ENCODE measurements at regions not wholly inside any gene's neighbourhood (a gene's known extent, or its start where the extent isn't known, plus 50 kb on each side); places are given as distances from the start of the nearest gene placed in this dataset.

GRCh38 chr19:32241306-32241705 lies 104.1 kb upstream of the ZNF507 start:
- H2AK5ac ChIP-seq (ENCODE audit: low read length): no peak overlapping the region
- H3K9me3 ChIP-seq (ENCODE audit: insufficient read depth, low read depth, low read length): no peaks in the 10 kb centered on the region
- H3K18ac ChIP-seq (ENCODE audit: low read length): no peak overlapping the region
- no peak overlapping the region for H3K27ac ChIP-seq (ENCODE audit: low read depth, low read length)
- H3K14ac ChIP-seq (ENCODE audit: low read length): no peak overlapping the region
- H3K4me3 ChIP-seq (ENCODE audit: low read depth, low read length): no peak overlapping the region
- H4K12ac ChIP-seq (ENCODE audit: low read depth, low read length): no peak overlapping the region
- H3K79me2 ChIP-seq (ENCODE audit: control insufficient read depth, insufficient read depth, low read length, poor library complexity): no peaks in the 10 kb centered on the region
- no peak overlapping the region for H4K91ac ChIP-seq (ENCODE audit: low read depth, low read length)
- H2BK5ac ChIP-seq (ENCODE audit: low read depth, low read length, poor library complexity): no peak overlapping the region
- no peaks in the 10 kb centered on the region for H3K36me3 ChIP-seq (ENCODE audit: control insufficient read depth in 1 of 2, insufficient read depth in 2 of 2, low read length in 2 of 2)
- H3K4me2 ChIP-seq (ENCODE audit: low read length): no peak overlapping the region
- no peak overlapping the region for H3K4ac ChIP-seq (ENCODE audit: low read depth, low read length)
- H3K9ac ChIP-seq (ENCODE audit: low read length): no peak overlapping the region
- no peak for DNase-seq
- H4K8ac ChIP-seq (ENCODE audit: low read depth, low read length): no peak overlapping the region
- H3K4me1 ChIP-seq (ENCODE audit: control insufficient read depth in 1 of 2, insufficient read depth in 2 of 2, low read length in 2 of 2): no peaks in the 10 kb centered on the region
- whole genome bisulfite sequencing (ENCODE audit: extremely low coverage, insufficient coverage, insufficient read length): no CpG with 5 or more reads among the region's 8 CpGs
- H3K79me1 ChIP-seq (ENCODE audit: low read length): no peaks in the 10 kb centered on the region
- H3K27me3 ChIP-seq (ENCODE audit: insufficient read depth, low read length): no peaks in the 10 kb centered on the region
- no peak overlapping the region for H3K23ac ChIP-seq (ENCODE audit: low read length)
- no peak overlapping the region for H2BK12ac ChIP-seq (ENCODE audit: low read length)
- H2AFZ ChIP-seq (ENCODE audit: insufficient read depth, low read length, poor library complexity): no peak overlapping the region
- no peak overlapping the region for H2BK120ac ChIP-seq (ENCODE audit: insufficient read depth, low read length, poor library complexity)

- DNase-seq: no peak
- Histone ChIP-seq H3K79me1 (ENCODE audit: low read length) (no peaks in the 10 kb centered on the region), H3K79me2 (ENCODE audit: control insufficient read depth, insufficient read depth, low read length, poor library complexity) (no peaks in the 10 kb centered on the region), H3K18ac (ENCODE audit: low read length) (no peak overlapping the region), H3K4ac (ENCODE audit: low read depth, low read length) (no peak overlapping the region), H3K4me1 (ENCODE audit: control insufficient read depth in 1 of 2, insufficient read depth in 2 of 2, low read length in 2 of 2) (no peaks in the 10 kb centered on the region), H3K9me3 (ENCODE audit: insufficient read depth, low read depth, low read length) (no peaks in the 10 kb centered on the region), H2AFZ (ENCODE audit: insufficient read depth, low read length, poor library complexity) (no peak overlapping the region), H2BK12ac (ENCODE audit: low read length) (no peak overlapping the region), H3K36me3 (ENCODE audit: control insufficient read depth in 1 of 2, insufficient read depth in 2 of 2, low read length in 2 of 2) (no peaks in the 10 kb centered on the region), H4K12ac (ENCODE audit: low read depth, low read length) (no peak overlapping the region), H3K14ac (ENCODE audit: low read length) (no peak overlapping the region), H3K27ac (ENCODE audit: low read depth, low read length) (no peak overlapping the region), H2AK5ac (ENCODE audit: low read length) (no peak overlapping the region), H4K8ac (ENCODE audit: low read depth, low read length) (no peak overlapping the region), H3K27me3 (ENCODE audit: insufficient read depth, low read length) (no peaks in the 10 kb centered on the region), H2BK5ac (ENCODE audit: low read depth, low read length, poor library complexity) (no peak overlapping the region), H3K9ac (ENCODE audit: low read length) (no peak overlapping the region), H3K23ac (ENCODE audit: low read length) (no peak overlapping the region), H2BK120ac (ENCODE audit: insufficient read depth, low read length, poor library complexity) (no peak overlapping the region), H4K91ac (ENCODE audit: low read depth, low read length) (no peak overlapping the region), H3K4me2 (ENCODE audit: low read length) (no peak overlapping the region), H3K4me3 (ENCODE audit: low read depth, low read length) (no peak overlapping the region)
- WGBS (ENCODE audit: extremely low coverage, insufficient coverage, insufficient read length): no CpG with 5 or more reads among the region's 21 CpGs
These were observed 103.3 kb upstream of the ZNF507 start for GRCh38 chr19:32241932-32242710.

- Histone ChIP-seq H2BK5ac (ENCODE audit: low read depth, low read length, poor library complexity) (no peak overlapping the region), H3K36me3 (ENCODE audit: control insufficient read depth in 1 of 2, insufficient read depth in 2 of 2, low read length in 2 of 2) (no peaks in the 10 kb centered on the region), H2AK5ac (ENCODE audit: low read length) (no peak overlapping the region), H3K4ac (ENCODE audit: low read depth, low read length) (no peak overlapping the region), H4K12ac (ENCODE audit: low read depth, low read length) (no peak overlapping the region), H4K91ac (ENCODE audit: low read depth, low read length) (no peak overlapping the region), H4K8ac (ENCODE audit: low read depth, low read length) (no peak overlapping the region), H3K79me2 (ENCODE audit: control insufficient read depth, insufficient read depth, low read length, poor library complexity) (no peaks in the 10 kb centered on the region), H3K4me2 (ENCODE audit: low read length) (no peak overlapping the region), H3K79me1 (ENCODE audit: low read length) (no peaks in the 10 kb centered on the region), H2BK12ac (ENCODE audit: low read length) (no peak overlapping the region), H3K4me1 (ENCODE audit: control insufficient read depth in 1 of 2, insufficient read depth in 2 of 2, low read length in 2 of 2) (no peaks in the 10 kb centered on the region), H3K23ac (ENCODE audit: low read length) (no peak overlapping the region), H3K9me3 (ENCODE audit: insufficient read depth, low read depth, low read length) (no peaks in the 10 kb centered on the region), H3K9ac (ENCODE audit: low read length) (no peak overlapping the region), H3K18ac (ENCODE audit: low read length) (no peak overlapping the region), H3K4me3 (ENCODE audit: low read depth, low read length) (no peak overlapping the region), H3K27ac (ENCODE audit: low read depth, low read length) (no peak overlapping the region), H3K14ac (ENCODE audit: low read length) (no peak overlapping the region), H2AFZ (ENCODE audit: insufficient read depth, low read length, poor library complexity) (no peak overlapping the region), H3K27me3 (ENCODE audit: insufficient read depth, low read length) (no peaks in the 10 kb centered on the region), H2BK120ac (ENCODE audit: insufficient read depth, low read length, poor library complexity) (no peak overlapping the region)
- DNase-seq: no peak
- no CpG with 5 or more reads among the region's 5 CpGs for WGBS (ENCODE audit: extremely low coverage, insufficient coverage, insufficient read length)
These were observed 99.4 kb upstream of the ZNF507 start for GRCh38 chr19:32246006-32246405.

- H3K14ac ChIP-seq (ENCODE audit: low read length): no peak overlapping the region
- H4K8ac ChIP-seq (ENCODE audit: low read depth, low read length): no peak overlapping the region
- H3K4me3 ChIP-seq (ENCODE audit: low read depth, low read length): no peak overlapping the region
- no peak overlapping the region for H2BK5ac ChIP-seq (ENCODE audit: low read depth, low read length, poor library complexity)
- peaks cover 3% of the 10 kb centered on the region for H3K9me3 ChIP-seq (ENCODE audit: insufficient read depth, low read depth, low read length)
- no peak overlapping the region for H4K91ac ChIP-seq (ENCODE audit: low read depth, low read length)
- no peak overlapping the region for H3K9ac ChIP-seq (ENCODE audit: low read length)
- H3K18ac ChIP-seq (ENCODE audit: low read length): no peak overlapping the region
- no peaks in the 10 kb centered on the region for H3K36me3 ChIP-seq (ENCODE audit: control insufficient read depth in 1 of 2, insufficient read depth in 2 of 2, low read length in 2 of 2)
- H3K79me2 ChIP-seq (ENCODE audit: control insufficient read depth, insufficient read depth, low read length, poor library complexity): no peaks in the 10 kb centered on the region
- H3K4ac ChIP-seq (ENCODE audit: low read depth, low read length): no peak overlapping the region
- H2AK5ac ChIP-seq (ENCODE audit: low read length): no peak overlapping the region
- H2BK120ac ChIP-seq (ENCODE audit: insufficient read depth, low read length, poor library complexity): no peak overlapping the region
- H3K4me2 ChIP-seq (ENCODE audit: low read length): no peak overlapping the region
- WGBS (ENCODE audit: extremely low coverage, insufficient coverage, insufficient read length): no CpG with 5 or more reads among the region's 18 CpGs
- no peaks in the 10 kb centered on the region for H3K79me1 ChIP-seq (ENCODE audit: low read length)
- DNase-seq: no peak
- no peaks in the 10 kb centered on the region for H3K27me3 ChIP-seq (ENCODE audit: insufficient read depth, low read length)
- no peaks in the 10 kb centered on the region for H3K4me1 ChIP-seq (ENCODE audit: control insufficient read depth in 1 of 2, insufficient read depth in 2 of 2, low read length in 2 of 2)
- no peak overlapping the region for H2AFZ ChIP-seq (ENCODE audit: insufficient read depth, low read length, poor library complexity)
- H2BK12ac ChIP-seq (ENCODE audit: low read length): no peak overlapping the region
- H3K23ac ChIP-seq (ENCODE audit: low read length): no peak overlapping the region
- no peak overlapping the region for H4K12ac ChIP-seq (ENCODE audit: low read depth, low read length)
- H3K27ac ChIP-seq (ENCODE audit: low read depth, low read length): no peak overlapping the region
These were observed 93.6 kb upstream of the ZNF507 start for GRCh38 chr19:32251634-32252332.
